Stimulated activated CD8-positive, alpha-beta memory T cell treated with anti-CD3 and anti-CD28 coated beads, Interleukin-15, amount 100 ng/mL, for 48 hours (primary cell): ENCODE measurements at regions not wholly inside any gene's neighbourhood (a gene's known extent, or its start where the extent isn't known, plus 50 kb on each side); places are given as distances from the start of the nearest gene placed in this dataset.

ENCODE experiments used
- DNase-seq, 2 donors: peaks; one replicate each; pipeline ENCODE4 v3.0.0-alpha.2; 2020; ENCODE audit warnings: low read depth in 2 of 2

DNA sequence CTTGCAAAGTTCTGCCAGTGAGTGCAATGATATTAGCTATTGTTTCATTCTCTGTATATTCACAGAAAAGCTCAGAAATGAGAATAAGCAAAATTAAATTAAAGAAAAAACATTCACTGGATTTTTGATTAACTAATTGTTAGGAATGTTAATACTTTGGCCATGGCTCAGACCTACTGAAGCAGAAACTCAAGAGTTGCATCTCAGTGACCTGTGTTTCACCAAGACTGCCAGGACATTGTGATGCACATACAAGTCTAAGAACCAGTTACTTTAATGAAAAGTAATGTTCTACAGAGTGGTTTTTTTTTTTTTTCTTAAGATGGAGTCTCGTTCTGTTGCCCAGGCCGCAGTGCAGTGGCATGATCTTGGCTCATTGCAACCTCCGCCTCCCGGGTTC, 464.9 kb upstream of the NMUR2 start:
- DNase-seq = no peak

DNA sequence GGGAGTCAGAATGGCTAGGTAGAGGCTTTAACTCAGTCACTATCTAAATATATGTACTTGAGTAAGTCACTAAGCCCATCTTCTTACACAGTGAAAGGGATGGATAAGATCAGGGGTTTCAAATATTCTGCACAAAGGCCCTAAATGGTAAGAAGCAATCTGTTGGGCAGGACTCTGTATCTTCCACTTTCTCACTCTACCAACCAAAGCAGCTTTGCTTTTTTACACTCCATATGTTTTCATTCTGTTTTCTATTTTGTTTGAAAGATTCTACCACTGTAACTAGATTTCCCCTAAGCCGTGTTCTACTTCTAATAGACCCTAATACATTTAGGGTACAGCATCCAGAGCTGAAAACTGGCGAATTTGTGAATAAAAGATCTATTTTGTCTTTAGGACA, 477.5 kb upstream of the NMUR2 start:
- no peak for DNase-seq

DNA sequence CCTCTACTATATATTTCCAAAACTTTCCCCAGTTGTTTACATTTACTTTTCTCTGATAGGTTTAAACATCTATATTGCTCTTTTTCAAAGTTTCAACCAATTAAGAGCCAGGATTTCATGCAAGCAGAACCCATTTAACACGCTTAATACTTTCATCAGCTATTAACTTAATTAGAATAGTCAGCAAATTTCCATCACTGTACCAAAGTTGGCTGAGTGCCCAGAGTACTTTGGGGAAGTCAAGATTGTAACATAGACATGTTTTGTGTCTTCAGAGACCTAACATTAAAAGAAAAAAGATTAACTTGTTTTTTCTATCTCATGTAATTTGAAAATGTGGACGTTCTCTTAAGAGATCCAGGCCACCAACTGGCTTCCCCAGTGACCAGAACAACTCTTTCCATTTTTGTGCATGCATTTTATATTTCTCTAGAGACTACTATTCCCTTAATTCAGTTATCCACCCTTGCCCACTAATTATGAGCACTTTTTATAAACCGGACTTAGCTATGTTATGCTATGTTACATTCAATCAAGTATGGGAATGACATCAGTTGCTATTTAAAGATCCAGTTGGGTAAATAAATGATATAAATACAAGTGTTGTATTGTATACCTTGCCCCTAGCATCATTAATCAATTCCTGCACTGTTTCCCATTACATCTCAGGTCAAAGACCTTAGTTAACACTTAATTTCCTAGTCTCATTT, 478.1 kb upstream of the NMUR2 start:
- no peak for DNase-seq

DNA sequence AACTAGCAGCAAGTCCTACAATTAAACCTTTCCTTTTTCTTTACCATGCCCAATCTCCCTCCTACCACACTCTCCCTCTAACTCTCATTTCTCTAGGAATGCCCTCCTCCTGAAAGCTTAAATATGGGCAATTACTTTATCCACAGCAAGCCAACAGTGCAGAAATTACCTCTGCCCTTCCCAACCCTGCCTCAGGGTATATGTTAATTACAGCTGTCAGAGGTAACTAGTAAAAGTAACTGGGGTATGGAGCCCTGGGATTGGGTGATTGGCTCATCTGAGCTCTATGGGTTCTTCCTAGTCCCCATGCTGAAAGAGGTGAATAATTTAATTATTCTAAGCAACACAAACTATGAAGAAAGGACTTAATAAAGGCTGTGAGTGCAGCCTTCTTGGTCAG, 478.9 kb upstream of the NMUR2 start:
- DNase-seq = no peak

DNA sequence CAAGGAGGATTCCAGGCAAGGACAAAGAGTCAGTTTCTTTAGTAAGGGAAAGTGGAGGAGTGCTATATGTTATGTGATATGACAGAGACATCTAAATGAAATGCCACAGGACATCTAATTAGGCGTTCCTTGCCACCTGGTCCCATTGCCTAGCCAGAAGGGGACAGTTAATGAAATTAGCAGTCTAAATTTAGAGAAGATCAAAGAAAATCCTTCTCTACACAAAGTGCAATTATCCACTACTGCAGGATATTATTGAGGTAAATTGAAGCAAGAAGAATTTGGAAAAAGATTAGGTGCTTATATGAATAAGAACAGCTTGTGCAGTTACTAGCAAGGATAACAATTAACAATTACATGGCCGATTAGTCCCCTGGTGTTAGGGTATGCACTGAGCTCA, 495.3 kb upstream of the NMUR2 start:
- DNase-seq = no peak

DNA sequence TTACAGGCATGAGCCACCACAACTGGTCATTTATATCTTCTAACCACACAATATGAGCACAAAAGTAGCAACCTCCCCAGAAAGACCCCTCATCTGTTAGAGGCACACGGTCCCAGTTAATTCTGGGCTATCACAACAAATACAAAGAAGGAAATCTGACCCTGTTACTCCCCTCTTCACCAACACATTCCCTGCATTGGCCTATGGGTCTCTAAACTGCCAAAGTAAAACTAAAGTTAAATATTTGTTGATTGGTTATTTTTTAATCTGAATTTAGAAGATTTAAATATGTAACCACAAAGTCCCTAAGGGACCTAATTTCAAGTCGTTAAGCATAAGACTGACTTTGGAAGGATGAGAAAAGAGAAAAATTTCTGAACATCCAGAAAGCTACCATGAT, 496.7 kb upstream of the NMUR2 start:
- DNase-seq = no peak

GRCh38 chr5:152905286-152905685, 500.2 kb upstream of the NMUR2 start:
- no peak for DNase-seq

DNA sequence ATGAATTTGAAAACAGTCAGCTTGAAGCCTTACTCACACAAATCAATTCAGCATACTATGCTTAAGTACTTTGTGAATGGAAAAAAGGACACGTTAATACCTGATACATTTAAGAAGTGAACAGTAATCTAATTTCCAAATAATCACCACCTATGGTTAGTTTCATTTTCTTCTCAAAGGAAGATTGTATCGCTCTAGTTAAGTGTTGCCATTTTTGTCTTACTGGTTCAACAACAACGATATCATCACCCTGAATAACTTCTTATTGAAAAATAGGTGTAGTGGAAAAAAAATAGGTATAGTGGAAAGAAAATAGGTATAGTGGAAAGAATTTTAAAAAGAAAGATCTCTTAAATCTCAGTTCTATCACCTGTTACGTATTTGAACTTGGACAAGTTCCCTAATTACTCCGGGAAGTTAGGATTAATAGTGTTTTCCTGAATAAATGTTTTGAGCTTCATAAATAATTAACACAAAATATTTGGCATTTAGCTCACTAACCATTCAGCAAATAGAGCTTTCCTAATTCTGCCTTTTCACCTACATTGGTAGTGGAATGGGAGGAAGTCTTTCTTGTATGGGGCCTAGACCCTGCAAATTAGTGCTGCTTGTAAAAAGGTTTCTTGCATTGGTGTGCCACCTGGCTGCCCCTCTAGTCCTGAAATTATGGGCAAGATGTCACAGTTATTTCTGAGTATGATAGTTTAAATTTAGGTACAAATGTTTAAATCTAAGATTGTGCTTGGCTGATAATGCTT, 502.6 kb upstream of the NMUR2 start:
- no peak for DNase-seq

DNA sequence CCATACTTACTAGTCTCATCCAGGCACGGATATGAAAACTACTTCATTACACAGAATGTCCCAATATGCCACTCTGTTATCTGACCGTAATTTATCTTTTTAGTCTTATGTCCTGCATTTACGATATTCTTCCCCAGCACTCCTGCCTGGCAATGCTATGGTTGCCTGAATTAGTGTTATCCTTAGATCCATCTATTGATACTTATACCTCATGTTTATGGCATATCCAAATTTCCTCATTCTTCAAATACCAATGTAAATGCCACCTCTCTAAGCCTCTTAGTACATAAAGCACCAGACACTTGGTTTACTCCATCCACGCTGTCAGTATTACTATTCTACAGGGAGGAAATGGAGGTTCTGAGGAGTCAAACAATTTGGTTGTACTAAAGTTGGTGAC, 507.8 kb upstream of the NMUR2 start:
- DNase-seq = no peak

- DNase-seq = no peak
Observed at GRCh38 chr5:152932621-152933020, 527.5 kb upstream of the NMUR2 start.

DNA sequence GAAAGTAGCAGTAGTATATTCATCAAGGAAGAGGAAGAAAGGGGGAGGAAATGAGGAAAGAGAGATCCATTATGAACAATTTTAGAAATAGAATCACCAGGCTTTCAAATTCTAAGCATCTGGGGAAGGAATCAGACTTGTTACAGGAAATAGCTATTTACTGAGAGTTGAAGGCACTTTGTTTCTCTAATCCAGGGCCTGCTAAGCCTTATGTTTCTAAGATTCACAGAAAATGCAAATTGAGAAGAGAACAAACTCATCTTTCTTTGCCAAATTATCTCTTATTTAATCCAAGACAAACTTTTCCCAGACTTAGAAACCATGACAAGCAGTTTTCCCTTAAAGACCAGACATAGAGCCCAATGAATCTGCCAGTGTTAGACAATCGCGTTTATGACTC, 528.0 kb upstream of the NMUR2 start:
- no peak for DNase-seq

GRCh38 chr5:152938630-152939029, 533.6 kb upstream of the NMUR2 start:
- DNase-seq = no peak

- DNase-seq = no peak
Observed at GRCh38 chr5:152942633-152943336, 537.7 kb upstream of the NMUR2 start.

DNA sequence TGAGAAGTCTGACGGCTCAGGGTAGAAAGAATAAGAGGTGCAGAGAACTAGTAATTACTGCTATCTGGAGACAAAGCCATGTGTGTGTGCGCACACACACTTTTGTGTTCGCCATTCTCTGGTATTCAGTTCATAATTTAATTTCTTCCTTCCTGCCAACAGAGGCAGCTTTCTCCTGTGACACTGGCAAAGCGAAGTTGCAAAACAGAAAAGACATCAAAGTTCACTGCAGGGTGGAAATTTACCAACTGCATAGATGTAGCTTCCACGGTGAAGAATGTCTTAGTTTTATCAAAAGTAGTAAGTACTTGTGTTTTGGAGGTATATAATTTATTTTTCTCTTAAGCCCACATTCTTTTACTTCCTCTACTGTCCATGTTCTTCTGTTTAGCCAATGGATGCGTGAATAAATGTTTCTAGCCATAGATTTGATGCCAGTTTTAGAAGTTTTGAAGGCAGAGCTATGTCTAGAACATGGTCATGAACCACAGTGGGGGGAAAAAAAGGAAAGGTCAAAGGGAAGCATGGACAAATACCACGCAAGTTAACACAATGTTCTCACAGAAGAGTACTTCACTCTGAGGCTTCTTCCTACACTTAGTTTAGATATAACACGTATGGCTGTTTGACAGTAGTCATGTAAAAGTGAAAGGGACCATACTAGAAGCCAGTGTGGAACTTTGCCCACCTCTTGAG, 536.5 kb upstream of the GRIA1 start:
- DNase-seq = no peak

DNA sequence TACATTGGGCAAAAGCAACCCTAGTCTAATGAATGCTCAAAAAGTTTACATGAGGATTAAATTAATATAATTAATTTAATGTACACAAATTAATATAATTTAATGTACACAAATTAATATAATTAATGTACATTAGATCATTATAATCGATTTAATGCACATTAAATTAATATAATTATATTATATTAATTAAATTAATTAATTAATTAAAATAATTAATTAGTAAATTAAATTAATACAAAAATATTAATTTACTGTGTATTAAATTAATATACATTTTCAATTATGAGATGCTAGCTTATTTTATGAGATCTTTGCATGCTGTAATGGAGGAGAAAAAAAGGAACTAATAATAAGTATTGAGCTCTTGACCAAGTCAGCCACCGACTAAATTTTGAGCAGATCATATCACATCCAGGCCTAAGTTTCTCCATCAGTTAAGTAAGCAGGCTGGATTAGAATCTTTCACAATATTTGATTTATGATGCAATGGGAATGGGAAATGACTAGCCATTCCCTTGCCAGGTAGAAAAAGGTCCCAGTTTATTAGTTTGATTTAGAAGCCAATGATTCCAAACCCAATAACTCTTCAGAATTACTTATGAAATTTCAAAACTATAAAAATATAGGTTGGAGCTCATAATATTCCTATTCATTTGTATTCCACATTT, 533.4 kb upstream of the GRIA1 start:
- DNase-seq = no peak

- DNase-seq = no peak
Observed at GRCh38 chr5:152978141-152978835, 512.2 kb upstream of the GRIA1 start.

GRCh38 chr5:152987131-152987530, 503.3 kb upstream of the GRIA1 start:
- DNase-seq = no peak

DNA sequence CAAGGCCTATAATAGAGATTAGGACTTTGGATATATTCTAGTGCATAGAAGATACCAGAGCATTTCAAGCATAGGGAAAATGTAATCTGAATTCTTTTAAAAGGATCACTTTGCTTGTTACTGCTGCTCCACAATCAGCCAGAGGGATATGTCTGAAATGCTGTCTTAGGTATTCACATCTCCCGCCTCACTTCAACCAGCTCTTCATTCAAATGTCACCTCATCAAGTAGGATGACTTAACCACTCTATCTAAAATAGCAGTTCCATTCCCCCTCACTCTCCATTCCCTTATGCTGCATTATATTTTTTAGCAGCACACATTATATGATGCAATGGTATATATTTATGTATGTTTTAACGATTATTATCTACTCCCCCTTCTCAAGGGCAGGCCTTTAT, 500.3 kb upstream of the GRIA1 start:
- DNase-seq = no peak

DNA sequence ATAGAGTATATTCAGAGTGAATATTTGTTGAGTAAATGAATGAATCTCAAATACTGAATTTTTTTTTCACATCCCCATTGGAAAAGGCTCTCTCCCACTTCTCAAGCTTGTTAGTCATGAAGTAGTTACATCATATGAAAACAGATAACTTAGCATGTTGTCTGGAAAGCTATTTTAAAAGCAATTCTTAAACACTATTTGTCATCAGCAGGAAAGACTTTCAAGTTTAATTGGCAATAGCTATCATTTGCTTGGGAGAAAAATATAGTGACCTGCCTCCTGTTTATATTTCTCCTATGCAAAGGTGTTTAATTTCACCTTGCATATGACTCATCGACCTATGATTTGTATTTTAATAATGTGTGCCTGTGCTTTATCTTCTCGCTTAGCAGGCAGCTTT, 499.8 kb upstream of the GRIA1 start:
- DNase-seq = no peak

GRCh38 chr5:152994033-152994680, 496.3 kb upstream of the GRIA1 start:
- DNase-seq = no peak
